ENCODE measurements at regions not wholly inside any gene's neighbourhood (a gene's known extent, or its start where the extent isn't known, plus 50 kb on each side); places are given as distances from the start of the nearest gene placed in this dataset.

DNA sequence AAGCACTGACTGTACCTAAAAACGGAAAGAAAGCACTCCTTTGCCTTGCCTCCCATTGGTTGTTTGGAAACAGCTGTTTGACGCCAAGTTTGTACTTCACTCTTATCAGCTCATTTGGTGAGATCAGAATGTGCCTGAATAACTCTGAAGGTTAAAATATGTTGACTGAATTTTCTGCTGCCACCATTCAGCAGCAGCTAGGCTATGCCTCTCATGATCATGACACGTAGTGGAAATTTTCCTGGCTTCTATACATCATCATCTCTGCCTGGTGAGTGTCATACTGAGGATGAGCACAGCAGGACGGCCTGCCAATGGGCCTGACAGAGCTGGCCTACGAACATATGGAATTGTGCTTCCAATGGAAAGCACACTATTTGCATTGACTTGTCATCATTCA is 704.9 kb upstream of the CITED2 start:
- TF ChIP-seq, protein P1, sequence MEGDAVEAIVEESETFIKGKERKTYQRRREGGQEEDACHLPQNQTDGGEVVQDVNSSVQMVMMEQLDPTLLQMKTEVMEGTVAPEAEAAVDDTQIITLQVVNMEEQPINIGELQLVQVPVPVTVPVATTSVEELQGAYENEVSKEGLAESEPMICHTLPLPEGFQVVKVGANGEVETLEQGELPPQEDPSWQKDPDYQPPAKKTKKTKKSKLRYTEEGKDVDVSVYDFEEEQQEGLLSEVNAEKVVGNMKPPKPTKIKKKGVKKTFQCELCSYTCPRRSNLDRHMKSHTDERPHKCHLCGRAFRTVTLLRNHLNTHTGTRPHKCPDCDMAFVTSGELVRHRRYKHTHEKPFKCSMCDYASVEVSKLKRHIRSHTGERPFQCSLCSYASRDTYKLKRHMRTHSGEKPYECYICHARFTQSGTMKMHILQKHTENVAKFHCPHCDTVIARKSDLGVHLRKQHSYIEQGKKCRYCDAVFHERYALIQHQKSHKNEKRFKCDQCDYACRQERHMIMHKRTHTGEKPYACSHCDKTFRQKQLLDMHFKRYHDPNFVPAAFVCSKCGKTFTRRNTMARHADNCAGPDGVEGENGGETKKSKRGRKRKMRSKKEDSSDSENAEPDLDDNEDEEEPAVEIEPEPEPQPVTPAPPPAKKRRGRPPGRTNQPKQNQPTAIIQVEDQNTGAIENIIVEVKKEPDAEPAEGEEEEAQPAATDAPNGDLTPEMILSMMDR (conservative IDR thresholded peaks at IDR 0.05), result no peak
- no peak for TF ChIP-seq EZH2 (IDR thresholded peaks at IDR 0.05; ENCODE audit: low read depth)

Measured in PC-9 (cell line).